ENCODE measurements at regions not wholly inside any gene's neighbourhood (a gene's known extent, or its start where the extent isn't known, plus 50 kb on each side); places are given as distances from the start of the nearest gene placed in this dataset.

GRCh38 chr6:150739711-150740349 lies 125.7 kb upstream of the MTHFD1L start:
- Histone ChIP-seq H4K20me1 (ENCODE audit: insufficient read depth) (no peaks in the 10 kb centered on the region), H3K27me3 (ENCODE audit: insufficient read depth, low read depth) (no peaks in the 10 kb centered on the region), H3K79me2 (ENCODE audit: insufficient read depth, low read depth) (no peaks in the 10 kb centered on the region), H3K4me1 (ENCODE audit: low read depth, poor library complexity, severe bottlenecking) (no peaks in the 10 kb centered on the region), H3K4me3 (IDR thresholded peaks at IDR 0.05; ENCODE audit: insufficient read depth, low read depth, low read length) (no peak overlapping the region), H3K36me3 (ENCODE audit: insufficient read depth) (no peaks in the 10 kb centered on the region), H3K27ac (no peak overlapping the region), H3K4me2 (no peak overlapping the region), H3K9ac (no peak overlapping the region), H2AFZ (ENCODE audit: low read depth) (no peak overlapping the region)
- TF ChIP-seq CTCF (conservative IDR thresholded peaks at IDR 0.05; ENCODE audit: low read depth, low read length), result no peak

GRCh38 chr6:150740453-150740852 lies 125.0 kb upstream of the MTHFD1L start:
- Histone ChIP-seq H3K9ac (no peak overlapping the region), H3K79me2 (ENCODE audit: insufficient read depth, low read depth) (no peaks in the 10 kb centered on the region), H3K27ac (no peak overlapping the region), H2AFZ (ENCODE audit: low read depth) (no peak overlapping the region), H3K4me2 (no peak overlapping the region), H4K20me1 (ENCODE audit: insufficient read depth) (no peaks in the 10 kb centered on the region), H3K4me3 (IDR thresholded peaks at IDR 0.05; ENCODE audit: insufficient read depth, low read depth, low read length) (no peak overlapping the region), H3K36me3 (ENCODE audit: insufficient read depth) (no peaks in the 10 kb centered on the region), H3K27me3 (ENCODE audit: insufficient read depth, low read depth) (no peaks in the 10 kb centered on the region), H3K4me1 (ENCODE audit: low read depth, poor library complexity, severe bottlenecking) (no peaks in the 10 kb centered on the region)
- no peak for TF ChIP-seq CTCF (conservative IDR thresholded peaks at IDR 0.05; ENCODE audit: low read depth, low read length)

- no peaks in the 10 kb centered on the region for H4K20me1 ChIP-seq (ENCODE audit: insufficient read depth)
- no peaks in the 10 kb centered on the region for H3K36me3 ChIP-seq (ENCODE audit: insufficient read depth)
- H3K27ac ChIP-seq, result no peak overlapping the region
- H3K79me2 ChIP-seq (ENCODE audit: insufficient read depth, low read depth), result no peaks in the 10 kb centered on the region
- H3K4me3 ChIP-seq (IDR thresholded peaks at IDR 0.05; ENCODE audit: insufficient read depth, low read depth, low read length), result no peak overlapping the region
- no peak overlapping the region for H3K9ac ChIP-seq
- no peak overlapping the region for H2AFZ ChIP-seq (ENCODE audit: low read depth)
- H3K4me2 ChIP-seq, result no peak overlapping the region
- peak; percentile 38; the same call in 1 of the 2 replicates for TF ChIP-seq CTCF (conservative IDR thresholded peaks at IDR 0.05; ENCODE audit: low read depth, low read length)
- H3K27me3 ChIP-seq (ENCODE audit: insufficient read depth, low read depth), result no peaks in the 10 kb centered on the region
- H3K4me1 ChIP-seq (ENCODE audit: low read depth, poor library complexity, severe bottlenecking), result no peaks in the 10 kb centered on the region
Measured at GRCh38 chr6:150741633-150742200, 123.8 kb upstream of the MTHFD1L start.

- no peaks in the 10 kb centered on the region for H3K4me1 ChIP-seq (ENCODE audit: low read depth, poor library complexity, severe bottlenecking)
- no peaks in the 10 kb centered on the region for H4K20me1 ChIP-seq (ENCODE audit: insufficient read depth)
- no peak overlapping the region for H2AFZ ChIP-seq (ENCODE audit: low read depth)
- H3K9ac ChIP-seq, result no peak overlapping the region
- no peak overlapping the region for H3K4me2 ChIP-seq
- no peaks in the 10 kb centered on the region for H3K36me3 ChIP-seq (ENCODE audit: insufficient read depth)
- H3K79me2 ChIP-seq (ENCODE audit: insufficient read depth, low read depth), result no peaks in the 10 kb centered on the region
- no peak overlapping the region for H3K27ac ChIP-seq
- no peak overlapping the region for H3K4me3 ChIP-seq (IDR thresholded peaks at IDR 0.05; ENCODE audit: insufficient read depth, low read depth, low read length)
- TF ChIP-seq CTCF (conservative IDR thresholded peaks at IDR 0.05; ENCODE audit: low read depth, low read length), result no peak
- H3K27me3 ChIP-seq (ENCODE audit: insufficient read depth, low read depth), result no peaks in the 10 kb centered on the region
Measured at GRCh38 chr6:150744522-150745260, 120.8 kb upstream of the MTHFD1L start.

Measured in KMS-11 (cell line).